Lower leg skin (tissue), 3 donors: ENCODE measurements at regions not wholly inside any gene's neighbourhood (a gene's known extent, or its start where the extent isn't known, plus 50 kb on each side); places are given as distances from the start of the nearest gene placed in this dataset.

Experiments
- CTCF ChIP-seq, 3 donors: fragments of 450-650 bp; IDR thresholded peaks; one replicate each; pipeline ENCODE4 v1.5.1; 2016; ENCODE audit warnings: antibody characterized with exemption in 3 of 3, mild to moderate bottlenecking in 3 of 3, moderate library complexity in 2 of 3
- POLR2A ChIP-seq, 2 donors: fragments of 450-650 bp; IDR thresholded peaks; one replicate each; pipeline ENCODE4 v1.6.1; 2016 to 2017; ENCODE audit warnings: antibody characterized with exemption in 2 of 2, mild to moderate bottlenecking in 1 of 2, moderate library complexity in 1 of 2

GRCh38 chr10:126787201-126787600 lies 116.7 kb upstream of the C10orf90 start:
- no peak for TF ChIP-seq CTCF (IDR thresholded peaks at IDR 0.05)
- no peak for TF ChIP-seq POLR2A (IDR thresholded peaks at IDR 0.05)
